ENCODE measurements at regions not wholly inside any gene's neighbourhood (a gene's known extent, or its start where the extent isn't known, plus 50 kb on each side); places are given as distances from the start of the nearest gene placed in this dataset.

DNA sequence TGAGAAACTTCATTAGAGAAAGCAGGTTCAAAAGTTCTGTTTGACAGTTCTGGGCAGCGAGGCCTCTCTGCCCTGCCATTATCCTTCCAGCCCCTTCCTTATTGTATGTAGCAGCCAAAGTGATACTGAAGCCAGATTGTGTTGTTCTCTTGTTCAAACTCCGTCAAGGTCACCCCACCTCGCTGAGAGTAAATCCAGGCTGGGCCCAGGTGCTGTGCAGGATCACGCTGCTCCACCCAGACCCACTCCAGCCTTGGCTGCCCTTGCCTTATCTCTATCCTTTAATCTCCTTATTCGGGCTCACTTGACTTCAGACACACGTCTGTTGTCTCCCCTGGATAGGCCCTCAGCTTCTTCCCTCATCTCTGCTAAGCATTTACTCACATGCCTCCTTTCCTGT, 196.1 kb downstream of the CPS1 start:
- H3F3A ChIP-seq (replicated peaks; ENCODE audit: low read depth): no peaks in the 10 kb centered on the region
- H2AFZ ChIP-seq: peak overlapping the region; percentile 34
- TF ChIP-seq NANOG (IDR thresholded peaks at IDR 0.05; ENCODE audit: borderline replicate concordance): no peak
- TF ChIP-seq CREB1 (CRISPR knock-in tag; IDR thresholded peaks at IDR 0.05; ENCODE audit: low read depth): no peak
- TF ChIP-seq, protein P1, sequence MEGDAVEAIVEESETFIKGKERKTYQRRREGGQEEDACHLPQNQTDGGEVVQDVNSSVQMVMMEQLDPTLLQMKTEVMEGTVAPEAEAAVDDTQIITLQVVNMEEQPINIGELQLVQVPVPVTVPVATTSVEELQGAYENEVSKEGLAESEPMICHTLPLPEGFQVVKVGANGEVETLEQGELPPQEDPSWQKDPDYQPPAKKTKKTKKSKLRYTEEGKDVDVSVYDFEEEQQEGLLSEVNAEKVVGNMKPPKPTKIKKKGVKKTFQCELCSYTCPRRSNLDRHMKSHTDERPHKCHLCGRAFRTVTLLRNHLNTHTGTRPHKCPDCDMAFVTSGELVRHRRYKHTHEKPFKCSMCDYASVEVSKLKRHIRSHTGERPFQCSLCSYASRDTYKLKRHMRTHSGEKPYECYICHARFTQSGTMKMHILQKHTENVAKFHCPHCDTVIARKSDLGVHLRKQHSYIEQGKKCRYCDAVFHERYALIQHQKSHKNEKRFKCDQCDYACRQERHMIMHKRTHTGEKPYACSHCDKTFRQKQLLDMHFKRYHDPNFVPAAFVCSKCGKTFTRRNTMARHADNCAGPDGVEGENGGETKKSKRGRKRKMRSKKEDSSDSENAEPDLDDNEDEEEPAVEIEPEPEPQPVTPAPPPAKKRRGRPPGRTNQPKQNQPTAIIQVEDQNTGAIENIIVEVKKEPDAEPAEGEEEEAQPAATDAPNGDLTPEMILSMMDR (conservative IDR thresholded peaks at IDR 0.05; ENCODE audit: low read depth in 2 of 2): no peak
- TF ChIP-seq, protein P2, sequence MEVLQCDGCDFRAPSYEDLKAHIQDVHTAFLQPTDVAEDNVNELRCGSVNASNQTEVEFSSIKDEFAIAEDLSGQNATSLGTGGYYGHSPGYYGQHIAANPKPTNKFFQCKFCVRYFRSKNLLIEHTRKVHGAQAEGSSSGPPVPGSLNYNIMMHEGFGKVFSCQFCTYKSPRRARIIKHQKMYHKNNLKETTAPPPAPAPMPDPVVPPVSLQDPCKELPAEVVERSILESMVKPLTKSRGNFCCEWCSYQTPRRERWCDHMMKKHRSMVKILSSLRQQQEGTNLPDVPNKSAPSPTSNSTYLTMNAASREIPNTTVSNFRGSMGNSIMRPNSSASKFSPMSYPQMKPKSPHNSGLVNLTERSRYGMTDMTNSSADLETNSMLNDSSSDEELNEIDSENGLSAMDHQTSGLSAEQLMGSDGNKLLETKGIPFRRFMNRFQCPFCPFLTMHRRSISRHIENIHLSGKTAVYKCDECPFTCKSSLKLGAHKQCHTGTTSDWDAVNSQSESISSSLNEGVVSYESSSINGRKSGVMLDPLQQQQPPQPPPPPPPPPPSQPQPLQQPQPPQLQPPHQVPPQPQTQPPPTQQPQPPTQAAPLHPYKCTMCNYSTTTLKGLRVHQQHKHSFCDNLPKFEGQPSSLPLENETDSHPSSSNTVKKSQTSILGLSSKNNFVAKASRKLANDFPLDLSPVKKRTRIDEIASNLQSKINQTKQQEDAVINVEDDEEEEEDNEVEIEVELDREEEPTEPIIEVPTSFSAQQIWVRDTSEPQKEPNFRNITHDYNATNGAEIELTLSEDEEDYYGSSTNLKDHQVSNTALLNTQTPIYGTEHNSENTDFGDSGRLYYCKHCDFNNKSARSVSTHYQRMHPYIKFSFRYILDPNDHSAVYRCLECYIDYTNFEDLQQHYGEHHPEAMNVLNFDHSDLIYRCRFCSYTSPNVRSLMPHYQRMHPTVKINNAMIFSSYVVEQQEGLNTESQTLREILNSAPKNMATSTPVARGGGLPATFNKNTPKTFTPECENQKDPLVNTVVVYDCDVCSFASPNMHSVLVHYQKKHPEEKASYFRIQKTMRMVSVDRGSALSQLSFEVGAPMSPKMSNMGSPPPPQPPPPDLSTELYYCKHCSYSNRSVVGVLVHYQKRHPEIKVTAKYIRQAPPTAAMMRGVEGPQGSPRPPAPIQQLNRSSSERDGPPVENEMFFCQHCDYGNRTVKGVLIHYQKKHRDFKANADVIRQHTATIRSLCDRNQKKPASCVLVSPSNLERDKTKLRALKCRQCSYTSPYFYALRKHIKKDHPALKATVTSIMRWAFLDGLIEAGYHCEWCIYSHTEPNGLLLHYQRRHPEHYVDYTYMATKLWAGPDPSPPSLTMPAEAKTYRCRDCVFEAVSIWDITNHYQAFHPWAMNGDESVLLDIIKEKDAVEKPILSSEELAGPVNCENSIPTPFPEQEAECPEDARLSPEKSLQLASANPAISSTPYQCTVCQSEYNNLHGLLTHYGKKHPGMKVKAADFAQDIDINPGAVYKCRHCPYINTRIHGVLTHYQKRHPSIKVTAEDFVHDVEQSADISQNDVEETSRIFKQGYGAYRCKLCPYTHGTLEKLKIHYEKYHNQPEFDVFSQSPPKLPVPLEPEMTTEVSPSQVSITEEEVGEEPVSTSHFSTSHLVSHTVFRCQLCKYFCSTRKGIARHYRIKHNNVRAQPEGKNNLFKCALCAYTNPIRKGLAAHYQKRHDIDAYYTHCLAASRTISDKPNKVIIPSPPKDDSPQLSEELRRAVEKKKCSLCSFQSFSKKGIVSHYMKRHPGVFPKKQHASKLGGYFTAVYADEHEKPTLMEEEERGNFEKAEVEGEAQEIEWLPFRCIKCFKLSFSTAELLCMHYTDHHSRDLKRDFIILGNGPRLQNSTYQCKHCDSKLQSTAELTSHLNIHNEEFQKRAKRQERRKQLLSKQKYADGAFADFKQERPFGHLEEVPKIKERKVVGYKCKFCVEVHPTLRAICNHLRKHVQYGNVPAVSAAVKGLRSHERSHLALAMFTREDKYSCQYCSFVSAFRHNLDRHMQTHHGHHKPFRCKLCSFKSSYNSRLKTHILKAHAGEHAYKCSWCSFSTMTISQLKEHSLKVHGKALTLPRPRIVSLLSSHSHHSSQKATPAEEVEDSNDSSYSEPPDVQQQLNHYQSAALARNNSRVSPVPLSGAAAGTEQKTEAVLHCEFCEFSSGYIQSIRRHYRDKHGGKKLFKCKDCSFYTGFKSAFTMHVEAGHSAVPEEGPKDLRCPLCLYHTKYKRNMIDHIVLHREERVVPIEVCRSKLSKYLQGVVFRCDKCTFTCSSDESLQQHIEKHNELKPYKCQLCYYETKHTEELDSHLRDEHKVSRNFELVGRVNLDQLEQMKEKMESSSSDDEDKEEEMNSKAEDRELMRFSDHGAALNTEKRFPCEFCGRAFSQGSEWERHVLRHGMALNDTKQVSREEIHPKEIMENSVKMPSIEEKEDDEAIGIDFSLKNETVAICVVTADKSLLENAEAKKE (CRISPR knock-in tag; IDR thresholded peaks at IDR 0.05): no peak
- TF ChIP-seq, protein P3, sequence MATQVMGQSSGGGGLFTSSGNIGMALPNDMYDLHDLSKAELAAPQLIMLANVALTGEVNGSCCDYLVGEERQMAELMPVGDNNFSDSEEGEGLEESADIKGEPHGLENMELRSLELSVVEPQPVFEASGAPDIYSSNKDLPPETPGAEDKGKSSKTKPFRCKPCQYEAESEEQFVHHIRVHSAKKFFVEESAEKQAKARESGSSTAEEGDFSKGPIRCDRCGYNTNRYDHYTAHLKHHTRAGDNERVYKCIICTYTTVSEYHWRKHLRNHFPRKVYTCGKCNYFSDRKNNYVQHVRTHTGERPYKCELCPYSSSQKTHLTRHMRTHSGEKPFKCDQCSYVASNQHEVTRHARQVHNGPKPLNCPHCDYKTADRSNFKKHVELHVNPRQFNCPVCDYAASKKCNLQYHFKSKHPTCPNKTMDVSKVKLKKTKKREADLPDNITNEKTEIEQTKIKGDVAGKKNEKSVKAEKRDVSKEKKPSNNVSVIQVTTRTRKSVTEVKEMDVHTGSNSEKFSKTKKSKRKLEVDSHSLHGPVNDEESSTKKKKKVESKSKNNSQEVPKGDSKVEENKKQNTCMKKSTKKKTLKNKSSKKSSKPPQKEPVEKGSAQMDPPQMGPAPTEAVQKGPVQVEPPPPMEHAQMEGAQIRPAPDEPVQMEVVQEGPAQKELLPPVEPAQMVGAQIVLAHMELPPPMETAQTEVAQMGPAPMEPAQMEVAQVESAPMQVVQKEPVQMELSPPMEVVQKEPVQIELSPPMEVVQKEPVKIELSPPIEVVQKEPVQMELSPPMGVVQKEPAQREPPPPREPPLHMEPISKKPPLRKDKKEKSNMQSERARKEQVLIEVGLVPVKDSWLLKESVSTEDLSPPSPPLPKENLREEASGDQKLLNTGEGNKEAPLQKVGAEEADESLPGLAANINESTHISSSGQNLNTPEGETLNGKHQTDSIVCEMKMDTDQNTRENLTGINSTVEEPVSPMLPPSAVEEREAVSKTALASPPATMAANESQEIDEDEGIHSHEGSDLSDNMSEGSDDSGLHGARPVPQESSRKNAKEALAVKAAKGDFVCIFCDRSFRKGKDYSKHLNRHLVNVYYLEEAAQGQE (IDR thresholded peaks at IDR 0.05; ENCODE audit: unreplicated experiment): no peak
- TF ChIP-seq ZNF114 (CRISPR knock-in tag; IDR thresholded peaks at IDR 0.05): no peak
- no peak for TF ChIP-seq ZNF331 (CRISPR knock-in tag; IDR thresholded peaks at IDR 0.05; ENCODE audit: low read depth)
- no peak for TF ChIP-seq POLR2AphosphoS5 (IDR thresholded peaks at IDR 0.05; ENCODE audit: low read depth)
- TF ChIP-seq JUNB (IDR thresholded peaks at IDR 0.05; ENCODE audit: unreplicated experiment): no peak
- no peak for TF ChIP-seq EZH2 (IDR thresholded peaks at IDR 0.05; ENCODE audit: low read depth, unreplicated experiment)
- TF ChIP-seq, protein P4, sequence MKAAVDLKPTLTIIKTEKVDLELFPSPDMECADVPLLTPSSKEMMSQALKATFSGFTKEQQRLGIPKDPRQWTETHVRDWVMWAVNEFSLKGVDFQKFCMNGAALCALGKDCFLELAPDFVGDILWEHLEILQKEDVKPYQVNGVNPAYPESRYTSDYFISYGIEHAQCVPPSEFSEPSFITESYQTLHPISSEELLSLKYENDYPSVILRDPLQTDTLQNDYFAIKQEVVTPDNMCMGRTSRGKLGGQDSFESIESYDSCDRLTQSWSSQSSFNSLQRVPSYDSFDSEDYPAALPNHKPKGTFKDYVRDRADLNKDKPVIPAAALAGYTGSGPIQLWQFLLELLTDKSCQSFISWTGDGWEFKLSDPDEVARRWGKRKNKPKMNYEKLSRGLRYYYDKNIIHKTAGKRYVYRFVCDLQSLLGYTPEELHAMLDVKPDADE (IDR thresholded peaks at IDR 0.05): no peak
- no peak for TF ChIP-seq EZH2phosphoT487 (IDR thresholded peaks at IDR 0.05; ENCODE audit: unreplicated experiment)
- H3K4me1 ChIP-seq (ENCODE audit: insufficient read depth): no peaks in the 10 kb centered on the region
- Mint-ChIP-seq H3K9me3 (no peaks in the 10 kb centered on the region), H3K4me3 (no peak overlapping the region), H3K36me3 (ENCODE audit: low read depth) (no peaks in the 10 kb centered on the region), H3K27me3 (ENCODE audit: insufficient read depth, low read depth, poor library complexity) (no peaks in the 10 kb centered on the region), H3K4me1 (peaks cover 7% of the 10 kb centered on the region), H3K27ac (peak overlapping the region; percentile 24; the same call in 1 of the 2 replicates)
- no peak overlapping the region for H3K27ac ChIP-seq (ENCODE audit: low read depth)
- DNase-seq (ENCODE audit: low spot score) (no peak), ATAC-seq (peak; percentile 28; the same call in 2 of the 3 replicates)
- H3K79me2 ChIP-seq (replicated peaks; ENCODE audit: insufficient read depth): no peaks in the 10 kb centered on the region
- peaks cover 4% of the 10 kb centered on the region; the same call in 1 of the 2 replicates for H3K9me2 ChIP-seq (ENCODE audit: insufficient read depth)
- no peaks in the 10 kb centered on the region for H4K20me1 ChIP-seq (replicated peaks; ENCODE audit: insufficient read depth)
- H3K27me3 ChIP-seq (ENCODE audit: insufficient read depth): no peaks in the 10 kb centered on the region
- H3K36me3 ChIP-seq (ENCODE audit: insufficient read depth): no peaks in the 10 kb centered on the region
- H3K4me3 ChIP-seq: no peak overlapping the region
- H3K4me2 ChIP-seq: no peak overlapping the region

Data from GM23338 (cell line).